ENCODE measurements at regions not wholly inside any gene's neighbourhood (a gene's known extent, or its start where the extent isn't known, plus 50 kb on each side); places are given as distances from the start of the nearest gene placed in this dataset.

DNA sequence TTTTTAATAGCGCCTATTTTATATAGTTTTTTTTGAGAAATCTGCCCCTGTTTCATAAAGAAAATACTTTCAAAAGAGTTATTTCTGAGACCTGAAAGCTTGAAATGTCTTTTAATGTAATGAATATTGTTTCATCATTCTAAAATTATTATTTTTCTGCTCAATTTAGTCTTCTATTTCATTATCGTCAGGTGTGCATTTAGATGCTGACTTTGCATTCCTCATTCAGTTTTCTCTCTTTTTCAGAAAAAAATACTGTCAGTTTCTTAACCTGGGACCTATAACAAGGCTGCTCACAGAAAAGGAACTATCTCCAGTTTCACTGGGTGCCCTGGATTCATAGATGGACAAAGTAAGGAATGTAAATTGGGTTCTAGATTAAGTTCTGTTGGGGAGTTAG, 1631.7 kb downstream of the SUCLG1 start:
- TF ChIP-seq, protein P1, sequence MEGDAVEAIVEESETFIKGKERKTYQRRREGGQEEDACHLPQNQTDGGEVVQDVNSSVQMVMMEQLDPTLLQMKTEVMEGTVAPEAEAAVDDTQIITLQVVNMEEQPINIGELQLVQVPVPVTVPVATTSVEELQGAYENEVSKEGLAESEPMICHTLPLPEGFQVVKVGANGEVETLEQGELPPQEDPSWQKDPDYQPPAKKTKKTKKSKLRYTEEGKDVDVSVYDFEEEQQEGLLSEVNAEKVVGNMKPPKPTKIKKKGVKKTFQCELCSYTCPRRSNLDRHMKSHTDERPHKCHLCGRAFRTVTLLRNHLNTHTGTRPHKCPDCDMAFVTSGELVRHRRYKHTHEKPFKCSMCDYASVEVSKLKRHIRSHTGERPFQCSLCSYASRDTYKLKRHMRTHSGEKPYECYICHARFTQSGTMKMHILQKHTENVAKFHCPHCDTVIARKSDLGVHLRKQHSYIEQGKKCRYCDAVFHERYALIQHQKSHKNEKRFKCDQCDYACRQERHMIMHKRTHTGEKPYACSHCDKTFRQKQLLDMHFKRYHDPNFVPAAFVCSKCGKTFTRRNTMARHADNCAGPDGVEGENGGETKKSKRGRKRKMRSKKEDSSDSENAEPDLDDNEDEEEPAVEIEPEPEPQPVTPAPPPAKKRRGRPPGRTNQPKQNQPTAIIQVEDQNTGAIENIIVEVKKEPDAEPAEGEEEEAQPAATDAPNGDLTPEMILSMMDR (IDR thresholded peaks at IDR 0.05), result no peak
- TF ChIP-seq ZFX (IDR thresholded peaks at IDR 0.05; ENCODE audit: borderline replicate concordance), result no peak

Measured in 22Rv1 (cell line).